Neutrophil (primary cell): ENCODE measurements at regions not wholly inside any gene's neighbourhood (a gene's known extent, or its start where the extent isn't known, plus 50 kb on each side); places are given as distances from the start of the nearest gene placed in this dataset.

Source experiments
- H3K27ac ChIP-seq: fragments of 200-600 bp; sonication (generic); 2 replicates; pipeline ENCODE4 v1.5.1; 2016; ENCODE audit warnings: mild to moderate bottlenecking, moderate library complexity
- H3K27me3 ChIP-seq: fragments of 200-600 bp; sonication (generic); 2 replicates; pipeline ENCODE4 v1.6.0; 2016; ENCODE audit warnings: mild to moderate bottlenecking
- H3K36me3 ChIP-seq: fragments of 200-600 bp; sonication (generic); 2 replicates; pipeline ENCODE4 v1.5.1; 2017
- H3K4me1 ChIP-seq, 2 experiments: fragments of 200-600 bp in 1 of 2; sonication (generic) in 1 of 2; 1 replicate in 1 of 2; 2 replicates in 1 of 2; pipeline versions ENCODE4 v1.5.1 to v1.6.1; 2013 to 2016; ENCODE audit warnings: low read depth in 1 of 2, low read length in 1 of 2, mild to moderate bottlenecking in 1 of 2, moderate library complexity in 1 of 2; ENCODE audit not compliant: control insufficient read depth in 1 of 2, insufficient read depth in 1 of 2
- H3K4me3 ChIP-seq, 2 experiments: fragments of 200-600 bp in 1 of 2; sonication (generic) in 1 of 2; 1 replicate in 1 of 2; 2 replicates in 1 of 2; pipeline ENCODE4 v1.5.1; 2013 to 2016; ENCODE audit warnings: low read depth in 1 of 2, low read length in 1 of 2, mild to moderate bottlenecking in 1 of 2, moderate library complexity in 1 of 2
- H3K9me3 ChIP-seq: fragments of 200-600 bp; sonication (generic); 2 replicates; pipeline ENCODE4 v1.5.1; 2016
- TF ChIP-seq, protein P1 (sequence below): fragments of 200-600 bp; sonication (generic); IDR thresholded peaks from 2 replicates; pipeline ENCODE4 v1.5.1; 2016; ENCODE audit warnings: antibody characterized with exemption

DNA sequence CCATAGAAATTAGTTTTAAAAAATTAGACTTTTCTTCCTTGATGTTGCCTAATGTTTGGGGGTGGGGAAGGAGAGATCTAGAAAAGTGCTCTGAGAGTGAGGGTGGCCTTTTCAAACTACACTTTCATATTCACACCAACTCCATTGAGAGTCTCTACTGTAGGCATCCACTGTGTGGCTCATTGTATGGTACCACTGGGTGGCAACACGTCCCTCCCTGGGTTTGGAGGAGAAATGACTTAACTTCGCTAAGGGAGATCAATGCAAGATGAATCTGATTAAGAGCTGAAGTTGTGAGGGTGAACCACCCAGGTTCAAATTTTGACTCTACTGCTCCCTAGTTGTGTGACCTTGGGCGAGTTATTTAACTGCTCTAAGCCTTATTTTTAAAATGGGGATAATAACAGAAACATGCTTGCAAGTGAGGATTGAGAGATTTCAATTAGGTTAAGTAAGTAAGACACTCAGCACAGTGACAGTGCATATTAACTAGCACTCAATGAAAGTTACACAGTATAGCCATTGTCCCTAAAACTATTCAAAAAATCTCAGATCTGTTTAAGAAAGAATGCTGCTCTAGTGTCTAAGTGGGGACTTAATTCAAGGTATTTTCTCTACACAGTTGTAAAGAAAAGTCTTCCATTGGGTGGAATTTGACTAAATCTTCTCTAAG is 193.5 kb upstream of the CNR1 start:
- Histone ChIP-seq H3K36me3 (no peaks in the 10 kb centered on the region), H3K4me3 (no peak overlapping the region), H3K27ac (no peak overlapping the region), H3K4me1 (no peaks in the 10 kb centered on the region), H3K27me3 (no peaks in the 10 kb centered on the region), H3K9me3 (no peaks in the 10 kb centered on the region)
- TF ChIP-seq, protein P1, sequence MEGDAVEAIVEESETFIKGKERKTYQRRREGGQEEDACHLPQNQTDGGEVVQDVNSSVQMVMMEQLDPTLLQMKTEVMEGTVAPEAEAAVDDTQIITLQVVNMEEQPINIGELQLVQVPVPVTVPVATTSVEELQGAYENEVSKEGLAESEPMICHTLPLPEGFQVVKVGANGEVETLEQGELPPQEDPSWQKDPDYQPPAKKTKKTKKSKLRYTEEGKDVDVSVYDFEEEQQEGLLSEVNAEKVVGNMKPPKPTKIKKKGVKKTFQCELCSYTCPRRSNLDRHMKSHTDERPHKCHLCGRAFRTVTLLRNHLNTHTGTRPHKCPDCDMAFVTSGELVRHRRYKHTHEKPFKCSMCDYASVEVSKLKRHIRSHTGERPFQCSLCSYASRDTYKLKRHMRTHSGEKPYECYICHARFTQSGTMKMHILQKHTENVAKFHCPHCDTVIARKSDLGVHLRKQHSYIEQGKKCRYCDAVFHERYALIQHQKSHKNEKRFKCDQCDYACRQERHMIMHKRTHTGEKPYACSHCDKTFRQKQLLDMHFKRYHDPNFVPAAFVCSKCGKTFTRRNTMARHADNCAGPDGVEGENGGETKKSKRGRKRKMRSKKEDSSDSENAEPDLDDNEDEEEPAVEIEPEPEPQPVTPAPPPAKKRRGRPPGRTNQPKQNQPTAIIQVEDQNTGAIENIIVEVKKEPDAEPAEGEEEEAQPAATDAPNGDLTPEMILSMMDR: no peak

GRCh38 chr6:88358846-88359245 is 192.7 kb upstream of the CNR1 start:
- TF ChIP-seq, protein P1: no peak
- no peaks in the 10 kb centered on the region for H3K4me1 ChIP-seq
- H3K9me3 ChIP-seq: no peaks in the 10 kb centered on the region
- no peak overlapping the region for H3K27ac ChIP-seq
- H3K4me3 ChIP-seq: no peak overlapping the region
- H3K36me3 ChIP-seq: no peaks in the 10 kb centered on the region
- no peaks in the 10 kb centered on the region for H3K27me3 ChIP-seq

DNA sequence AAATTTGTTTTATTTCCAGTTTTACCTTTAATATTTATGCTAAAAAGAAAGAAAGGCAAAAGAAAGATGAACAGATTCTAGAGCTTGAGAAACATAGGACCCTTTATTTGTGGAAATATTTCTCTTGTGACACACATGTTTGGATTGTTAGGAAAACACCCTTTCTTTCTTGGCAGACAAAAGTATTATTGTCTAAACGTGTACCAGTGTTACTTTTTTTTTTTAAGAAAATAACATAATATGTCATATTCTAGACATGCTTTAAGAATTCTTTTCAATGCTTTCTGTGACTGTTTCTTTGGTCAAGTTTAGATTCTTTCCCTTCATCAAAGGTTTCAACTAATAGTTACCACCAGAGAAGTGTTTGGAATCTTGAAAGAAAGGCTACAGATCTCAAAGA is 183.4 kb upstream of the CNR1 start:
- Histone ChIP-seq H3K36me3 (no peaks in the 10 kb centered on the region), H3K4me3 (no peak overlapping the region), H3K27me3 (no peaks in the 10 kb centered on the region), H3K9me3 (no peaks in the 10 kb centered on the region), H3K4me1 (peaks cover 0 to 3% of the 10 kb centered on the region in 2 experiments), H3K27ac (no peak overlapping the region)
- TF ChIP-seq, protein P1: no peak

DNA sequence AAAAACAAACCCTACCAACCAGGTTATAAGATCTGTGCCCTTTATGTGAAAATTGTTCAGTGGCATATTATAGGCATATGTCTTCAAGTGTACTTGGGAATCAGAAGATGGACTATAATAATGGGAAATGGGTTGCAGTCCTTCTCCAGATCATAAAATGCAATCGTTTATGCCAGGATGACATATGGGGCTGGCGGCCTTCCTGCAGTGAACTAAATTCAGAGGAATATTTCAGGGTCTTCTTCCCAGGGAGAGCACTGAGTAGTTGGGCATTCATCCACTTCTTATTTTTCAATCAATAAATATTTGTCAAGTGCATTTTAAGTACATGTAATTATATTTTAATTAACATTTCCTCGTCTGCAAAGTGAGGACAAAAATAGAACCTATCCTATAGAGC is 176.2 kb upstream of the CNR1 start:
- Histone ChIP-seq H3K27ac (no peak overlapping the region), H3K36me3 (no peaks in the 10 kb centered on the region), H3K4me1 (peaks cover 4 to 12% of the 10 kb centered on the region in 2 experiments), H3K27me3 (no peaks in the 10 kb centered on the region), H3K9me3 (no peaks in the 10 kb centered on the region), H3K4me3 (no peak overlapping the region)
- TF ChIP-seq, protein P1: no peak

GRCh38 chr6:88339761-88340160 is 173.6 kb upstream of the CNR1 start:
- TF ChIP-seq, protein P1: no peak
- Histone ChIP-seq H3K27me3 (no peaks in the 10 kb centered on the region), H3K27ac (no peak overlapping the region), H3K9me3 (no peaks in the 10 kb centered on the region), H3K4me1 (peaks cover 4 to 12% of the 10 kb centered on the region in 2 experiments), H3K36me3 (no peaks in the 10 kb centered on the region), H3K4me3 (no peak overlapping the region)
